K562 (cell line): ENCODE measurements at regions not wholly inside any gene's neighbourhood (a gene's known extent, or its start where the extent isn't known, plus 50 kb on each side); places are given as distances from the start of the nearest gene placed in this dataset.

Source experiments
- ATAC-seq: fragments of 200-7000 bp; cut with Tn5 transposase; 3 replicates; pipeline ENCODE4 v1.9.1; 2020; ENCODE audit warnings: moderate library complexity
- BruUV-seq: library from RNA; stranded (reverse); fragments of 400-500 nt; replicated peaks from 2 replicates; lab custom pipeline; 2021; lab: Mats Ljungman, UMichigan
- CTCF ChIA-PET: fragments of 300-600 bp; formaldehyde crosslinking; extraction: SDS; loops from one replicate; lab custom pipeline; 2021; ENCODE audit warnings: low intra/inter-chr PET ratio; lab: Yijun Ruan, JAX
- POLR2A ChIA-PET: fragments of 300-600, 350-650 bp; sonication (Branson Sonifier 250); formaldehyde crosslinking; extraction: SDS; loops from one replicate; lab custom pipeline; 2021; ENCODE audit warnings: antibody characterized with exemption, inconsistent platforms; lab: Yijun Ruan, JAX
- DNase-seq, 4 experiments: peaks; one replicate each; pipeline versions ENCODE4 v3.0.0 to v3.0.0-alpha.2; 2011 to 2018; ENCODE audit warnings: low spot score in 3 of 4, mixed read lengths in 3 of 4; ENCODE audit errors: extremely low read depth in 1 of 4
- FAIRE-seq: peaks from 2 replicates; lab custom pipeline; 2011; peaks lifted over from hg19 to GRCh38; lab: Jason Lieb, UNC
- H2AFZ ChIP-seq: 2 replicates; pipeline ENCODE4 v1.6.0; 2011; ENCODE audit warnings: low read depth, low read length, control low read depth, inconsistent platforms
- H3K27ac ChIP-seq: fragments of 200-600 bp; 3 replicates; pipeline ENCODE4 v1.8.0; 2011; ENCODE audit warnings: low read depth, mild to moderate bottlenecking, control low read depth, inconsistent platforms, low read length, moderate library complexity, mixed read lengths; ENCODE audit errors: extremely low read depth
- H3K27me3 ChIP-seq, 2 experiments: fragments of 300-600 bp in 1 of 2; 2 replicates in 1 of 2; 3 replicates in 1 of 2; pipeline versions ENCODE4 v1.6.0 to v1.8.0; 2011; ENCODE audit warnings: inconsistent platforms in 2 of 2, low read length in 2 of 2, mild to moderate bottlenecking in 1 of 2, mixed read lengths in 1 of 2, moderate library complexity in 1 of 2; ENCODE audit not compliant: control insufficient read depth in 2 of 2, insufficient read depth in 2 of 2
- H3K36me3 ChIP-seq: fragments of 300-600 bp; 3 replicates; pipeline ENCODE4 v1.8.0; 2011; ENCODE audit warnings: mild to moderate bottlenecking, low read length, inconsistent platforms; ENCODE audit not compliant: control insufficient read depth, insufficient read depth
- H3K4me1 ChIP-seq, 2 experiments: fragments of 200-600 bp in 1 of 2; replicated peaks in 1 of 2; 2 replicates in 1 of 2; 3 replicates in 1 of 2; pipeline versions ENCODE4 v1.5.1 to v1.8.0; 2011; ENCODE audit warnings: inconsistent platforms in 2 of 2, low read length in 2 of 2, mild to moderate bottlenecking in 1 of 2, mixed read lengths in 1 of 2, moderate library complexity in 1 of 2; ENCODE audit not compliant: control insufficient read depth in 2 of 2, insufficient read depth in 2 of 2
- H3K4me2 ChIP-seq: 2 replicates; pipeline ENCODE4 v1.6.1; 2011; ENCODE audit warnings: low read length, control low read depth, inconsistent platforms, mixed read lengths; ENCODE audit not compliant: insufficient read depth
- H3K4me3 ChIP-seq: fragments of 200-600 bp; sonication (generic), shearing (Covaris generic); 2 replicates; pipeline ENCODE4 v1.5.1; 2016; ENCODE audit warnings: control low read depth, inconsistent platforms
- H3K79me2 ChIP-seq: fragments of 200-600 bp; 3 replicates; pipeline ENCODE4 v1.8.0; 2011; ENCODE audit warnings: low read length, inconsistent platforms; ENCODE audit not compliant: control insufficient read depth, insufficient read depth
- H3K9ac ChIP-seq, 2 experiments: 2 replicates each; pipeline versions ENCODE4 v1.6.0 to v1.6.1; 2011; ENCODE audit warnings: low read depth in 2 of 2, low read length in 2 of 2, control low read depth in 1 of 2, inconsistent platforms in 1 of 2, mild to moderate bottlenecking in 1 of 2, mixed read lengths in 1 of 2; ENCODE audit not compliant: insufficient read depth in 1 of 2
- H3K9me1 ChIP-seq: one replicate; pipeline ENCODE4 v1.6.0; 2011; ENCODE audit warnings: inconsistent platforms, mild to moderate bottlenecking, low read length, moderate library complexity; ENCODE audit not compliant: control insufficient read depth, insufficient read depth
- H3K9me3 ChIP-seq: replicated peaks from 2 replicates; pipeline ENCODE4 v1.5.1; 2011; ENCODE audit warnings: low read depth, low read length, inconsistent platforms; ENCODE audit not compliant: control insufficient read depth, insufficient read depth
- H4K20me1 ChIP-seq: replicated peaks from 2 replicates; pipeline ENCODE4 v1.6.1; 2011; ENCODE audit warnings: low read length, inconsistent platforms, mixed read lengths; ENCODE audit not compliant: control insufficient read depth, insufficient read depth
- ARID3B ChIP-seq: fragments of 250-450 bp; sonication (Bioruptor Pico); IDR thresholded peaks from 2 replicates; pipeline ENCODE4 v1.4.0; 2020; ENCODE audit warnings: borderline replicate concordance
- ATF2 ChIP-seq: sonication (generic); formaldehyde crosslinking; IDR thresholded peaks from 2 replicates; pipeline ENCODE4 v1.8.1; 2022; ENCODE audit warnings: missing genetic modification reagents
- HBP1 ChIP-seq: fragments of 450-650 bp; formaldehyde crosslinking; IDR thresholded peaks from 2 replicates; pipeline ENCODE4 v1.4.0; 2022; ENCODE audit warnings: missing genetic modification characterization
- KAT8 ChIP-seq: fragments of 450-650 bp; IDR thresholded peaks from 2 replicates; pipeline ENCODE4 v1.6.1; 2016; ENCODE audit warnings: low read depth, mild to moderate bottlenecking
- KHSRP ChIP-seq: fragments of 450-650 bp; IDR thresholded peaks from 2 replicates; pipeline ENCODE4 v1.6.1; 2017
- MLLT1 ChIP-seq, 2 experiments: fragments of 450-650 bp; IDR thresholded peaks; 2 replicates each; pipeline ENCODE4 v1.6.1; 2016
- PKNOX1 ChIP-seq: fragments of 450-650 bp; IDR thresholded peaks from 2 replicates; pipeline ENCODE4 v1.6.1; 2016
- TSC22D4 ChIP-seq: fragments of 450-650 bp; IDR thresholded peaks from 2 replicates; pipeline ENCODE4 v1.6.1; 2016; ENCODE audit warnings: missing genetic modification characterization, missing biosample characterization, control low read depth
- YY1 ChIP-seq, 3 experiments: IDR thresholded peaks; 2 replicates each; pipeline ENCODE4 v1.6.1; 2011; ENCODE audit warnings: low read length in 2 of 3, mild to moderate bottlenecking in 2 of 3, moderate library complexity in 2 of 3, borderline replicate concordance in 1 of 3, control low read depth in 1 of 3, low read depth in 1 of 3; ENCODE audit not compliant: insufficient read depth in 3 of 3, insufficient replicate concordance in 2 of 3, control insufficient read depth in 1 of 3, insufficient read length in 1 of 3; ENCODE audit errors: extremely low read depth in 1 of 3
- ZNF263 ChIP-seq: sonication (generic); formaldehyde crosslinking; IDR thresholded peaks from 2 replicates; pipeline ENCODE4 v1.8.0; 2022; ENCODE audit warnings: mild to moderate bottlenecking, missing genetic modification reagents, borderline replicate concordance
- ZNF512 ChIP-seq: IDR thresholded peaks from 2 replicates; pipeline ENCODE4 v1.6.1; 2016; ENCODE audit warnings: missing genetic modification characterization, missing compliant biosample characterization
- WGBS: fragments of 100-300 bp; shearing (Covaris generic); methylation state at CpG from one replicate; pipeline ENCODE4 v1.1.6; 2016; ENCODE audit warnings: low coverage, mixed read lengths; ENCODE audit not compliant: insufficient coverage; ENCODE audit errors: missing lambda C conversion rate; 5-methylcytosine and 5-hydroxymethylcytosine counted together
- in situ Hi-C: fragments of 300-500 bp; cut with MboI; formaldehyde crosslinking; loops from 4 replicates; pipeline ENCODE4 v1.15.0; 2018; ENCODE audit warnings: inconsistent platforms, mixed read lengths
- intact Hi-C: fragments of 100-400 bp; cut with micrococcal nuclease; formaldehyde crosslinking; loops from 2 replicates; pipeline ENCODE4 v1.14.2; 2022

GRCh38 chr1:37102656-37103382 lies 68.5 kb upstream of the GRIK3 start:
- no CpG with 5 or more reads among the region's 2 CpGs for WGBS
- Histone ChIP-seq H3K79me2 (no peaks in the 10 kb centered on the region), H3K9me1 (peaks cover 3% of the 10 kb centered on the region), H4K20me1 (no peaks in the 10 kb centered on the region), H3K4me1 (no peaks in the 10 kb centered on the region), H2AFZ (no peak overlapping the region), H3K9ac (no peak overlapping the region), H3K4me3 (no peak overlapping the region), H3K27me3 (no peaks in the 10 kb centered on the region), H3K9me3 (no peaks in the 10 kb centered on the region), H3K4me2 (no peak overlapping the region), H3K27ac (no peak overlapping the region), H3K36me3 (no peaks in the 10 kb centered on the region)
- ATAC-seq = no peak
- no TSS peak for BruUV-seq
- CTCF ChIA-PET = no interaction called here
- in situ Hi-C loops (no loop called here), intact Hi-C loops (no loop called here)
- no peak for DNase-seq
- FAIRE-seq = no peak
- POLR2A ChIA-PET = interaction anchor here (0.6 to 1.8 kb wide), 2 partner anchors 9 to 42 kb away, joined by 3 to 7 read pairs; no protein-coding TSS in a partner anchor
- TF ChIP-seq ZNF512 (tag) = peak; percentile 83
- no peak for TF ChIP-seq KHSRP
- TF ChIP-seq PKNOX1 = no peak
- TF ChIP-seq KAT8 = no peak
- peak; percentile 84 for TF ChIP-seq ZNF263 (CRISPR knock-in tag)
- TF ChIP-seq MLLT1 (IDR thresholded peaks at IDR 0.05) = no peak
- no peak for TF ChIP-seq YY1 (IDR thresholded peaks at IDR 0.05; ENCODE audit: borderline replicate concordance in 1 of 3, control insufficient read depth in 1 of 3, extremely low read depth in 1 of 3, insufficient read depth in 3 of 3, insufficient read length in 1 of 3, insufficient replicate concordance in 2 of 3, low read depth in 1 of 3, low read length in 2 of 3)
- TF ChIP-seq HBP1 (CRISPR knock-in tag) = no peak
- TF ChIP-seq TSC22D4 (tag) = no peak
- no peak for TF ChIP-seq ATF2 (CRISPR knock-in tag)
- TF ChIP-seq ARID3B (CRISPR knock-in tag) = no peak
